ENCODE measurements at regions not wholly inside any gene's neighbourhood (a gene's known extent, or its start where the extent isn't known, plus 50 kb on each side); places are given as distances from the start of the nearest gene placed in this dataset.
"Not testable (repeated sequence)": the region's sequence is repeated elsewhere in the genome, so short reads cannot be mapped to it uniquely, and the experiment has no call there.

DNA sequence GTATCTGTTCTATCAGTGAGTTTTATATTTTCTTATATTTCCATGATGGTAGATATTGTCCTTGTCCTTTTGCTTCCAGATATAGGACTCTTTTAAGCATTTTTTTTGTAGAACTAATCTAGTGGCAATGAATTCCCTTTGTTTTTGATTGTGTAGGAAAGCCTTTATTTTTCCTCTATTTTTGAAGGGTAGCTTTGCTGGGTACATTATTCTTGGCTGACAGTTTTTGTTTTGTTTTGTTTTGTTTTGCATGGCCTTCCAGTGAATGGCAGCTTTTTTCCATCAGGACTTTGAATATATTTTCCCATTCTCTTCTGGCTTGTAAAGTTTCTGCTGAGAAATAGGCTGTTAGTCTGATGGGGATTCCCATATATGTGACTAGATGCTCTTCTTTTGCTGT, 70.2 kb upstream of the MUCL1 start:
- Histone ChIP-seq H3K36me3 (no peaks in the 10 kb centered on the region), H3K4me1 (no peaks in the 10 kb centered on the region), H3K27ac (no peak overlapping the region), H3K9me3 (no peaks in the 10 kb centered on the region), H3K27me3 (no peaks in the 10 kb centered on the region), H3K4me3 (no peak overlapping the region)
- DNase-seq (ENCODE audit: extremely low spot score in 2 of 2) = no peak
- intact Hi-C loops (cut with DNase I) = no loop called here
- TF ChIP-seq, protein P1, sequence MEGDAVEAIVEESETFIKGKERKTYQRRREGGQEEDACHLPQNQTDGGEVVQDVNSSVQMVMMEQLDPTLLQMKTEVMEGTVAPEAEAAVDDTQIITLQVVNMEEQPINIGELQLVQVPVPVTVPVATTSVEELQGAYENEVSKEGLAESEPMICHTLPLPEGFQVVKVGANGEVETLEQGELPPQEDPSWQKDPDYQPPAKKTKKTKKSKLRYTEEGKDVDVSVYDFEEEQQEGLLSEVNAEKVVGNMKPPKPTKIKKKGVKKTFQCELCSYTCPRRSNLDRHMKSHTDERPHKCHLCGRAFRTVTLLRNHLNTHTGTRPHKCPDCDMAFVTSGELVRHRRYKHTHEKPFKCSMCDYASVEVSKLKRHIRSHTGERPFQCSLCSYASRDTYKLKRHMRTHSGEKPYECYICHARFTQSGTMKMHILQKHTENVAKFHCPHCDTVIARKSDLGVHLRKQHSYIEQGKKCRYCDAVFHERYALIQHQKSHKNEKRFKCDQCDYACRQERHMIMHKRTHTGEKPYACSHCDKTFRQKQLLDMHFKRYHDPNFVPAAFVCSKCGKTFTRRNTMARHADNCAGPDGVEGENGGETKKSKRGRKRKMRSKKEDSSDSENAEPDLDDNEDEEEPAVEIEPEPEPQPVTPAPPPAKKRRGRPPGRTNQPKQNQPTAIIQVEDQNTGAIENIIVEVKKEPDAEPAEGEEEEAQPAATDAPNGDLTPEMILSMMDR (IDR thresholded peaks at IDR 0.05) = no peak
- TF ChIP-seq POLR2A (IDR thresholded peaks at IDR 0.05) (no peak), POLR2AphosphoS5 (IDR thresholded peaks at IDR 0.05; ENCODE audit: insufficient read depth in 1 of 2, low read depth in 1 of 2) (no peak)

DNA sequence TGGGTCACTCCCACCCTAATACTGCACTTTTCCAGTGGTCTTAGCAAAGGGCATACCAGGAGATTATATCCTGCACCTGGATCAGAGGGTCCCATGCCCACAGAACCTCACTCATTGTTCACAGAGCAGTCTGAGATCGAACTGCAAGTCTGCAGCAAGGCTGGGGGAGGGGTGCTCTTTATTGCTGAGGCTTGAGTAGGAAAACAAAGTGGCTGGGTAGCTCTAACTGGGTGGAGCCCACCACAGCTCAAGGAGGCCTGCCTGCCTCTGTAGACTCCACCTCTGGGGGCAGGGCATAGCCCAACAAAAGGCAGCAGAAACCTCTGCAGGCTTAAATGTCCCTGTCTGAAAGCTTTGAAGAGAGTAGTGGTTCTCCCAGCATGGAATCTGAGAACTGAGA, 77.3 kb upstream of the MUCL1 start:
- H3K36me3 ChIP-seq; H3K27me3 ChIP-seq; DNase-seq (ENCODE audit: extremely low spot score in 2 of 2); H3K27ac ChIP-seq; H3K9me3 ChIP-seq; H3K4me3 ChIP-seq; H3K4me1 ChIP-seq; intact Hi-C loops (cut with DNase I): not testable (repeated sequence)

DNA sequence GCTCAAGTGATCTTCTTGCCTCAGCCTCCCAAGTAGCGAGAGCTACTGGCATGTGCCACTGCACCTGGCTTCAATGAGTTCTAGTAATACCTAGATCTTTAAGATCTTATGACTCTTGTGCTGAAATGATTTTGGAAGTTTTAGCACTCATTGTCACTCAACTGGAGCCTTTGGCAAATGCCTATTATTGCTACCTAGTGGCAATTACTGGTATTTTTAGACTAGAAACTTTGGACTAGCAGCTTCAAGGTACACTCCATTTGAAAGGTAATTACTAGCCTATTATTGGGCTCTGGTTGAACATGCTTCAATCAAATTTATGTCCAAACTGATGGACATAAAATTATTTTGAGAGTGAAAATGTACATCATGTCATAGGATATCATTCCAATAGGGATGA, 80.7 kb upstream of the MUCL1 start:
- TF ChIP-seq, protein P1 (IDR thresholded peaks at IDR 0.05) = no peak
- no peak for TF ChIP-seq POLR2A (IDR thresholded peaks at IDR 0.05)
- H3K9me3 ChIP-seq = no peaks in the 10 kb centered on the region
- intact Hi-C loops (cut with DNase I) = no loop called here
- no peak overlapping the region for H3K27ac ChIP-seq
- H3K4me3 ChIP-seq = no peak overlapping the region
- no peaks in the 10 kb centered on the region for H3K27me3 ChIP-seq
- H3K4me1 ChIP-seq = no peaks in the 10 kb centered on the region
- DNase-seq (ENCODE audit: extremely low spot score in 2 of 2) = no peak
- no peaks in the 10 kb centered on the region for H3K36me3 ChIP-seq

DNA sequence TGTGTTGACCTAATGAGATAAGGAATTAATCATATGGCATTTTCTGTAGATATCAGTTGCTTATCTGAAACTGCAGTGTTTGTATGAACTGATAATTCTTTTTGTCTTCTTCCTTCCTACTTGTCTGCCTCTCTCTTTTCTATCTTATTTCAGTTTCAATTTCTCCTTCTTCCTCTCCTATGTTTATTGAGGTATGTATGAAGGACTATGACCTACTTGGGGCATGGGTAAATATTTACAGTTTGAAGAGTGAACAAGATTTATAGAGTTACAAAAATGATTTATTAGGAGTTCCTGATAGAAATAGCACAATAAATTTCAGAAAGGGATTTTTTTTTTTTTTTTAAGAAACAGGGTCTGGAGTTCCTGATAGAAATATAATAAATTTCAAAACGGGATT, 88.7 kb upstream of the MUCL1 start:
- no peak overlapping the region for H3K4me3 ChIP-seq
- no peaks in the 10 kb centered on the region for H3K27me3 ChIP-seq
- TF ChIP-seq POLR2A (IDR thresholded peaks at IDR 0.05) = no peak
- TF ChIP-seq, protein P1 (IDR thresholded peaks at IDR 0.05) = no peak
- no peak for TF ChIP-seq POLR2AphosphoS5 (IDR thresholded peaks at IDR 0.05; ENCODE audit: insufficient read depth in 1 of 2, low read depth in 1 of 2)
- H3K4me1 ChIP-seq = no peaks in the 10 kb centered on the region
- H3K27ac ChIP-seq = no peak overlapping the region
- H3K9me3 ChIP-seq = no peaks in the 10 kb centered on the region
- H3K36me3 ChIP-seq = no peaks in the 10 kb centered on the region
- intact Hi-C loops (cut with DNase I) = no loop called here
- DNase-seq (ENCODE audit: extremely low spot score in 2 of 2) = no peak

DNA sequence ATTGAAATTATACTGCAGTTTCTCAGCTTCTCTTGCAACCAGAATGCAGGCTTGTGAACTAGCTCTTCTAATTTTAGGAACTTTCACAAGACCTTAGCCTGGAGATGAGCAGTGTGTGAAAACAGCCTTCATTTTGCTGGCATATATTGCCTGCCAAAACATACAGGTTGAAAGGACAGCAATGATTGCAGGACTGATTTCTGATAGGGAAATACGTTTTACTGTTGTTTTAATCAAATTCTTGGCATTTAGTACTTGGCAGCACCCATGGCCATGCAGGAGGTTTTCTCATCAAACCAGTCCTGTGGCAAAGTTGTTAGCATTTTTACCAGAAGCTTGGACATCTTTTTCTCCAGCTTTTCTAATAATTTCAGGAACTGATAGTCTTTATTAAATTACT, 91.9 kb upstream of the MUCL1 start:
- no peaks in the 10 kb centered on the region for H3K36me3 ChIP-seq
- TF ChIP-seq, protein P1 (IDR thresholded peaks at IDR 0.05) = no peak
- TF ChIP-seq POLR2A (IDR thresholded peaks at IDR 0.05) = no peak
- TF ChIP-seq POLR2AphosphoS5 (IDR thresholded peaks at IDR 0.05; ENCODE audit: insufficient read depth in 1 of 2, low read depth in 1 of 2) = no peak

DNA sequence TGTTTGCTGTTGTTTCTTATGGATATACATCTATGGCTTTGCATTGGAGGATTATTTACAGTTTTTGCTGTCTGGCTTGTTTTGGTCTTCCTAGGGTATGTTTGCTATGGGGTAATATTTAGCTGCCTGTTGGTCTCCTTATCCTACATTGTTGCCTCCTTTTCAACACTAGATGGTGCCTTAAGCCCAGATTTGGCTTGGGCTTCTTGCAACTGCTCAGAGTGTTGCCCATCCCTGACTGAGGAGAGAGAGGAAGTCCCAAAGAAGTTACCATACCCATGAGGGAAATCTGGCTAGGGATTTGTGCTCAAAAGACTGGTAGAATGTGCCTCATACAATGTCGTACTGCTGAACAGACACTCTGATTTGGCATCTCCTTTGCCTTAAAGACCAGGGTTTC, 94.6 kb upstream of the MUCL1 start:
- H3K27me3 ChIP-seq = no peaks in the 10 kb centered on the region
- no peak for DNase-seq (ENCODE audit: extremely low spot score in 2 of 2)
- no peaks in the 10 kb centered on the region for H3K36me3 ChIP-seq
- no peak overlapping the region for H3K4me3 ChIP-seq
- no peak overlapping the region for H3K27ac ChIP-seq
- H3K9me3 ChIP-seq = no peaks in the 10 kb centered on the region
- no peaks in the 10 kb centered on the region for H3K4me1 ChIP-seq
- TF ChIP-seq POLR2AphosphoS5 (IDR thresholded peaks at IDR 0.05; ENCODE audit: insufficient read depth in 1 of 2, low read depth in 1 of 2) (no peak), POLR2A (IDR thresholded peaks at IDR 0.05) (no peak)
- TF ChIP-seq, protein P1 (IDR thresholded peaks at IDR 0.05) = no peak
- intact Hi-C loops (cut with DNase I) = no loop called here

More for the DNA sequence above, 91.9 kb upstream of the MUCL1 start:
- no peak overlapping the region for H3K27ac ChIP-seq
- DNase-seq (ENCODE audit: extremely low spot score in 2 of 2) = no peak
- no peak overlapping the region for H3K4me3 ChIP-seq
- intact Hi-C loops (cut with DNase I) = no loop called here
- no peaks in the 10 kb centered on the region for H3K9me3 ChIP-seq
- no peaks in the 10 kb centered on the region for H3K27me3 ChIP-seq
- no peaks in the 10 kb centered on the region for H3K4me1 ChIP-seq
